Lung (tissue), 11 donors: ENCODE measurements at regions not wholly inside any gene's neighbourhood (a gene's known extent, or its start where the extent isn't known, plus 50 kb on each side); places are given as distances from the start of the nearest gene placed in this dataset.

Source experiments
- ATAC-seq: fragments of 200-7000 bp; cut with Tn5 transposase; one replicate; pipeline ENCODE4 v1.9.1; 2020; ENCODE audit warnings: moderate number of reproducible peaks; ENCODE audit not compliant: insufficient read depth, low FRiP score
- DNase-seq, 3 donors: peaks; one replicate each; pipeline ENCODE4 v3.0.0-alpha.2; 2013 to 2017
- H3K27ac ChIP-seq, 2 donors: one replicate each; pipeline ENCODE4 v1.5.1; 2013; ENCODE audit warnings: mild to moderate bottlenecking in 2 of 2, moderate library complexity in 2 of 2, control low read depth in 1 of 2, inconsistent platforms in 1 of 2, low read depth in 1 of 2, low read length in 1 of 2
- H3K27me3 ChIP-seq, 3 donors: one replicate each; pipeline ENCODE4 v1.5.1; 2013; ENCODE audit warnings: low read length in 2 of 3; ENCODE audit not compliant: control insufficient read depth in 3 of 3, insufficient read depth in 3 of 3
- H3K36me3 ChIP-seq, 4 donors: one replicate each; pipeline ENCODE4 v1.5.1; 2013; ENCODE audit warnings: low read length in 4 of 4, mild to moderate bottlenecking in 1 of 4, moderate library complexity in 1 of 4; ENCODE audit not compliant: control insufficient read depth in 4 of 4, insufficient read depth in 4 of 4
- H3K4me1 ChIP-seq, 5 donors: one replicate each; pipeline ENCODE4 v1.5.1; 2013; ENCODE audit warnings: low read length in 5 of 5, mild to moderate bottlenecking in 2 of 5, moderate library complexity in 1 of 5; ENCODE audit not compliant: control insufficient read depth in 5 of 5, insufficient read depth in 5 of 5
- H3K4me3 ChIP-seq: one replicate; pipeline ENCODE4 v1.5.1; 2013; ENCODE audit warnings: mild to moderate bottlenecking, control low read depth, moderate library complexity
- H3K9ac ChIP-seq, 2 donors: one replicate each; pipeline ENCODE4 v1.5.1; 2013; ENCODE audit warnings: low read length in 2 of 2, control low read depth in 1 of 2; ENCODE audit not compliant: insufficient read depth in 1 of 2
- H3K9me3 ChIP-seq, 4 donors: one replicate each; pipeline ENCODE4 v1.5.1; 2013; ENCODE audit warnings: low read length in 3 of 4, mild to moderate bottlenecking in 1 of 4, moderate library complexity in 1 of 4; ENCODE audit not compliant: control insufficient read depth in 4 of 4, insufficient read depth in 3 of 4
- CTCF ChIP-seq: IDR thresholded peaks from 2 replicates; pipeline ENCODE4 v1.5.1; 2012; ENCODE audit warnings: mild to moderate bottlenecking; ENCODE audit errors: control extremely low read depth, extremely low read depth
- WGBS, 2 donors: extraction: QIAGEN DNeasy Blood & Tissue Kit; methylation state at CpG; one replicate each; pipeline ENCODE4 v1.1.7; 2013; 5-methylcytosine and 5-hydroxymethylcytosine counted together
- donor health status: control.
- donor health status: control.
- donor health status: Bipolar disorder and iron deficiency.
- donor health status: healthy.
- donor health status: DM: yes; HTN: yes; CAD: no.

- DNase-seq = no peak
- no peaks in the 10 kb centered on the region for H3K4me1 ChIP-seq
- no peak overlapping the region for H3K27ac ChIP-seq
- H3K4me3 ChIP-seq = no peak overlapping the region
- H3K9me3 ChIP-seq = no peaks in the 10 kb centered on the region
- no peak overlapping the region for H3K9ac ChIP-seq
- no peaks in the 10 kb centered on the region for H3K36me3 ChIP-seq
- TF ChIP-seq CTCF = no peak
- ATAC-seq = no peak
- no peaks in the 10 kb centered on the region for H3K27me3 ChIP-seq
Measured at GRCh38 chr6:119686240-119686639, 336.7 kb upstream of the MAN1A1 start.

GRCh38 chr6:119683671-119684070, 334.1 kb upstream of the MAN1A1 start:
- ATAC-seq (no peak), DNase-seq (no peak)
- Histone ChIP-seq H3K27me3 (no peaks in the 10 kb centered on the region), H3K27ac (no peak overlapping the region), H3K4me3 (no peak overlapping the region), H3K9me3 (no peaks in the 10 kb centered on the region), H3K4me1 (no peaks in the 10 kb centered on the region), H3K9ac (no peak overlapping the region), H3K36me3 (no peaks in the 10 kb centered on the region)
- no peak for TF ChIP-seq CTCF
- WGBS, 2 donors = 89 to 95% methylated on average over 2 of the region's 2 CpGs

GRCh38 chr6:119683031-119683430, 333.5 kb upstream of the MAN1A1 start:
- no peak for TF ChIP-seq CTCF
- Histone ChIP-seq H3K27me3 (no peaks in the 10 kb centered on the region), H3K27ac (no peak overlapping the region), H3K9ac (no peak overlapping the region), H3K9me3 (no peaks in the 10 kb centered on the region), H3K4me1 (no peaks in the 10 kb centered on the region), H3K36me3 (no peaks in the 10 kb centered on the region), H3K4me3 (no peak overlapping the region)
- DNase-seq (no peak), ATAC-seq (no peak)
- WGBS, 2 donors = 83 to 91% methylated on average over 2 of the region's 2 CpGs

GRCh38 chr6:119678961-119679360, 329.4 kb upstream of the MAN1A1 start:
- Histone ChIP-seq H3K36me3 (no peaks in the 10 kb centered on the region), H3K27ac (no peak overlapping the region), H3K4me1 (no peaks in the 10 kb centered on the region), H3K9me3 (no peaks in the 10 kb centered on the region), H3K4me3 (no peak overlapping the region), H3K27me3 (no peaks in the 10 kb centered on the region), H3K9ac (no peak overlapping the region)
- DNase-seq (no peak), ATAC-seq (no peak)
- no peak for TF ChIP-seq CTCF
- WGBS, 2 donors = 88 to 99% methylated on average over 3 of the region's 3 CpGs
